ENCODE measurements at regions not wholly inside any gene's neighbourhood (a gene's known extent, or its start where the extent isn't known, plus 50 kb on each side); places are given as distances from the start of the nearest gene placed in this dataset.

DNA sequence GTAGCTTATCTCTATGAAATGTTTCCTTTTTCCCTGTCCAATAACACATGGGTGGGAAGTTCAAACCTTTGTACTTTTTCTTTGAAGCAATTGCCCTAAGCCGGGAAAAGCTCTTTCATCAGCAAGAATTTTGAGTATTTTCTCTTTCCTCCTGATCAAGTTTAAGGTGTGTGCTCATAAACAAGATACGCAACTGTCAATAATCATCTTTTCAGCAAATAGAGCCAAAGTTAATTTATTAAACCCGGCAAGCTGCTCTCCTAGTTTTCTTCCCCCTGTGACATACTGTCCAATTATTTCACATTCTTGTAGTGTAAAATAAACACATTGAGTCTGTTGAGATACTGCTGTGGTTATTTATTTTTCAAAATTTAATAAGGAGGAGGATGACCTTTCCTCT, 194.4 kb downstream of the EDN1 start:
- TF ChIP-seq EZH2 (IDR thresholded peaks at IDR 0.05; ENCODE audit: borderline replicate concordance, low read depth, low read length, poor library complexity, severe bottlenecking), result no peak
- TF ChIP-seq, protein P1, sequence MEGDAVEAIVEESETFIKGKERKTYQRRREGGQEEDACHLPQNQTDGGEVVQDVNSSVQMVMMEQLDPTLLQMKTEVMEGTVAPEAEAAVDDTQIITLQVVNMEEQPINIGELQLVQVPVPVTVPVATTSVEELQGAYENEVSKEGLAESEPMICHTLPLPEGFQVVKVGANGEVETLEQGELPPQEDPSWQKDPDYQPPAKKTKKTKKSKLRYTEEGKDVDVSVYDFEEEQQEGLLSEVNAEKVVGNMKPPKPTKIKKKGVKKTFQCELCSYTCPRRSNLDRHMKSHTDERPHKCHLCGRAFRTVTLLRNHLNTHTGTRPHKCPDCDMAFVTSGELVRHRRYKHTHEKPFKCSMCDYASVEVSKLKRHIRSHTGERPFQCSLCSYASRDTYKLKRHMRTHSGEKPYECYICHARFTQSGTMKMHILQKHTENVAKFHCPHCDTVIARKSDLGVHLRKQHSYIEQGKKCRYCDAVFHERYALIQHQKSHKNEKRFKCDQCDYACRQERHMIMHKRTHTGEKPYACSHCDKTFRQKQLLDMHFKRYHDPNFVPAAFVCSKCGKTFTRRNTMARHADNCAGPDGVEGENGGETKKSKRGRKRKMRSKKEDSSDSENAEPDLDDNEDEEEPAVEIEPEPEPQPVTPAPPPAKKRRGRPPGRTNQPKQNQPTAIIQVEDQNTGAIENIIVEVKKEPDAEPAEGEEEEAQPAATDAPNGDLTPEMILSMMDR (conservative IDR thresholded peaks at IDR 0.05; ENCODE audit: low read depth, low read length), result no peak
